ENCODE measurements at regions not wholly inside any gene's neighbourhood (a gene's known extent, or its start where the extent isn't known, plus 50 kb on each side); places are given as distances from the start of the nearest gene placed in this dataset.

GRCh38 chr6:156400487-156400886 lies 376.7 kb upstream of the ARID1B start:
- DNase-seq, result no peak

GRCh38 chr6:156398966-156399365 lies 378.2 kb upstream of the ARID1B start:
- no peak for DNase-seq

- DNase-seq, result no peak
These were observed 378.8 kb upstream of the ARID1B start for GRCh38 chr6:156398371-156398770.

- DNase-seq, result no peak
These were observed 380.3 kb upstream of the ARID1B start for GRCh38 chr6:156396791-156397418.

GRCh38 chr6:156396068-156396771 lies 381.0 kb upstream of the ARID1B start:
- DNase-seq, result no peak

- DNase-seq, result no peak
These were observed 381.9 kb upstream of the ARID1B start for GRCh38 chr6:156395276-156395675.

- DNase-seq, result no peak
These were observed 384.5 kb upstream of the ARID1B start for GRCh38 chr6:156392648-156393047.

GRCh38 chr6:156391977-156392376 lies 385.2 kb upstream of the ARID1B start:
- no peak for DNase-seq

- no peak for DNase-seq
These were observed 386.0 kb upstream of the ARID1B start for GRCh38 chr6:156391061-156391672.

- DNase-seq, result no peak
These were observed 386.6 kb upstream of the ARID1B start for GRCh38 chr6:156390621-156391020.

- no peak for DNase-seq
These were observed 387.9 kb upstream of the ARID1B start for GRCh38 chr6:156389296-156389695.

- DNase-seq, result no peak
These were observed 389.7 kb upstream of the ARID1B start for GRCh38 chr6:156387472-156387871.

GRCh38 chr6:156383059-156383458 lies 394.1 kb upstream of the ARID1B start:
- no peak for DNase-seq

- DNase-seq, result no peak
These were observed 397.5 kb upstream of the ARID1B start for GRCh38 chr6:156379392-156380289.

- no peak for DNase-seq
These were observed 398.3 kb upstream of the ARID1B start for GRCh38 chr6:156378853-156379252.

GRCh38 chr6:156376091-156376490 lies 401.1 kb upstream of the ARID1B start:
- no peak for DNase-seq

GRCh38 chr6:156359912-156360311 lies 417.3 kb upstream of the ARID1B start:
- DNase-seq, result no peak

- DNase-seq, result no peak
These were observed 424.3 kb upstream of the ARID1B start for GRCh38 chr6:156352861-156353260.

- DNase-seq, result no peak
These were observed 425.7 kb upstream of the ARID1B start for GRCh38 chr6:156351346-156351966.

- DNase-seq, result no peak
These were observed 426.8 kb upstream of the ARID1B start for GRCh38 chr6:156350337-156350736.

- peak; percentile 69 for DNase-seq
These were observed 428.3 kb upstream of the ARID1B start for GRCh38 chr6:156348849-156349248.

- DNase-seq, result no peak
These were observed 428.8 kb upstream of the ARID1B start for GRCh38 chr6:156348424-156348823.

GRCh38 chr6:156347656-156348055 lies 429.5 kb upstream of the ARID1B start:
- no peak for DNase-seq

Data from NCI-H2029 (cell line).